GM23338 (cell line): ENCODE measurements at regions not wholly inside any gene's neighbourhood (a gene's known extent, or its start where the extent isn't known, plus 50 kb on each side); places are given as distances from the start of the nearest gene placed in this dataset.

Experiments used
- CREB1 ChIP-seq: fragments of 250-450 bp; sonication (Bioruptor Pico); IDR thresholded peaks from 2 replicates; pipeline ENCODE4 v1.5.0; 2020; ENCODE audit warnings: low read depth, mild to moderate bottlenecking, moderate library complexity
- EZH2 ChIP-seq: fragments of 200-600 bp; sonication (generic); IDR thresholded peaks from one replicate; pipeline ENCODE4 v1.8.0; 2017; ENCODE audit warnings: antibody characterized with exemption, mild to moderate bottlenecking, low read depth; ENCODE audit not compliant: unreplicated experiment
- EZH2phosphoT487 ChIP-seq: fragments of 200-600 bp; sonication (generic); IDR thresholded peaks from one replicate; pipeline ENCODE4 v1.8.1; 2018; ENCODE audit warnings: antibody characterized with exemption; ENCODE audit not compliant: unreplicated experiment
- JUNB ChIP-seq: IDR thresholded peaks from one replicate; pipeline ENCODE4 v1.6.1; 2016; ENCODE audit warnings: antibody characterized with exemption; ENCODE audit not compliant: unreplicated experiment
- REST ChIP-seq: IDR thresholded peaks from one replicate; pipeline ENCODE4 v1.6.1; 2018; ENCODE audit warnings: antibody characterized with exemption; ENCODE audit not compliant: unreplicated experiment
- TF ChIP-seq, protein P1 (sequence below), 2 experiments: fragments of 200-600 bp in 1 of 2; sonication (generic) in 1 of 2; conservative IDR thresholded peaks; 2 replicates each; pipeline versions ENCODE4 v1.5.1 to v1.6.1; 2016 to 2017; ENCODE audit warnings: antibody characterized with exemption in 2 of 2, low read depth in 2 of 2, mild to moderate bottlenecking in 2 of 2, moderate library complexity in 1 of 2
- TF ChIP-seq, protein P2 (sequence below): IDR thresholded peaks from 2 replicates; pipeline ENCODE4 v1.6.1; 2016; ENCODE audit warnings: antibody characterized with exemption

DNA sequence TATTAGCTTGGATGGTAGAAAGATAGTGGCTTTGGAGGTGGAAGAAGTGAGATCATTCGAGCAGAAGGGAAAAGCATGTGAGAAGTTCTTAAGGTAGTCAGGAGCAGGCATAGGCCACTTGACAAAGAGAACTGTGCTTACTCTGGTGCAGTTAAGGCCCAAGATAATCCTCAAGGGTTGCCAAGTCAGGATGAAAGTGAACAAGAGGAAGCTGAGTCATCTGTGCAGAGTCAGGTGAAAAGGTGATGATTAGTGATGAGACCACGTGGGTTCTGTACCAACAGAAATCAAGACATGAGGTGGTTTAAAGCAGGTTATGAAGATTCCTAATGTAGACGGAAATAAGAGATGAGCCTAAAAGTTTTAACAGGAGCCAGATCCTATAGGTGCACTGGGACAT lies 369.8 kb downstream of the DTHD1 start:
- TF ChIP-seq, protein P1, sequence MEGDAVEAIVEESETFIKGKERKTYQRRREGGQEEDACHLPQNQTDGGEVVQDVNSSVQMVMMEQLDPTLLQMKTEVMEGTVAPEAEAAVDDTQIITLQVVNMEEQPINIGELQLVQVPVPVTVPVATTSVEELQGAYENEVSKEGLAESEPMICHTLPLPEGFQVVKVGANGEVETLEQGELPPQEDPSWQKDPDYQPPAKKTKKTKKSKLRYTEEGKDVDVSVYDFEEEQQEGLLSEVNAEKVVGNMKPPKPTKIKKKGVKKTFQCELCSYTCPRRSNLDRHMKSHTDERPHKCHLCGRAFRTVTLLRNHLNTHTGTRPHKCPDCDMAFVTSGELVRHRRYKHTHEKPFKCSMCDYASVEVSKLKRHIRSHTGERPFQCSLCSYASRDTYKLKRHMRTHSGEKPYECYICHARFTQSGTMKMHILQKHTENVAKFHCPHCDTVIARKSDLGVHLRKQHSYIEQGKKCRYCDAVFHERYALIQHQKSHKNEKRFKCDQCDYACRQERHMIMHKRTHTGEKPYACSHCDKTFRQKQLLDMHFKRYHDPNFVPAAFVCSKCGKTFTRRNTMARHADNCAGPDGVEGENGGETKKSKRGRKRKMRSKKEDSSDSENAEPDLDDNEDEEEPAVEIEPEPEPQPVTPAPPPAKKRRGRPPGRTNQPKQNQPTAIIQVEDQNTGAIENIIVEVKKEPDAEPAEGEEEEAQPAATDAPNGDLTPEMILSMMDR (conservative IDR thresholded peaks at IDR 0.05; ENCODE audit: low read depth in 2 of 2) = no peak
- TF ChIP-seq JUNB (no peak), EZH2phosphoT487 (no peak), CREB1 (CRISPR knock-in tag) (no peak), EZH2 (no peak), REST (no peak)
- TF ChIP-seq, protein P2, sequence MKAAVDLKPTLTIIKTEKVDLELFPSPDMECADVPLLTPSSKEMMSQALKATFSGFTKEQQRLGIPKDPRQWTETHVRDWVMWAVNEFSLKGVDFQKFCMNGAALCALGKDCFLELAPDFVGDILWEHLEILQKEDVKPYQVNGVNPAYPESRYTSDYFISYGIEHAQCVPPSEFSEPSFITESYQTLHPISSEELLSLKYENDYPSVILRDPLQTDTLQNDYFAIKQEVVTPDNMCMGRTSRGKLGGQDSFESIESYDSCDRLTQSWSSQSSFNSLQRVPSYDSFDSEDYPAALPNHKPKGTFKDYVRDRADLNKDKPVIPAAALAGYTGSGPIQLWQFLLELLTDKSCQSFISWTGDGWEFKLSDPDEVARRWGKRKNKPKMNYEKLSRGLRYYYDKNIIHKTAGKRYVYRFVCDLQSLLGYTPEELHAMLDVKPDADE = no peak
